ENCODE measurements at regions not wholly inside any gene's neighbourhood (a gene's known extent, or its start where the extent isn't known, plus 50 kb on each side); places are given as distances from the start of the nearest gene placed in this dataset.

DNA sequence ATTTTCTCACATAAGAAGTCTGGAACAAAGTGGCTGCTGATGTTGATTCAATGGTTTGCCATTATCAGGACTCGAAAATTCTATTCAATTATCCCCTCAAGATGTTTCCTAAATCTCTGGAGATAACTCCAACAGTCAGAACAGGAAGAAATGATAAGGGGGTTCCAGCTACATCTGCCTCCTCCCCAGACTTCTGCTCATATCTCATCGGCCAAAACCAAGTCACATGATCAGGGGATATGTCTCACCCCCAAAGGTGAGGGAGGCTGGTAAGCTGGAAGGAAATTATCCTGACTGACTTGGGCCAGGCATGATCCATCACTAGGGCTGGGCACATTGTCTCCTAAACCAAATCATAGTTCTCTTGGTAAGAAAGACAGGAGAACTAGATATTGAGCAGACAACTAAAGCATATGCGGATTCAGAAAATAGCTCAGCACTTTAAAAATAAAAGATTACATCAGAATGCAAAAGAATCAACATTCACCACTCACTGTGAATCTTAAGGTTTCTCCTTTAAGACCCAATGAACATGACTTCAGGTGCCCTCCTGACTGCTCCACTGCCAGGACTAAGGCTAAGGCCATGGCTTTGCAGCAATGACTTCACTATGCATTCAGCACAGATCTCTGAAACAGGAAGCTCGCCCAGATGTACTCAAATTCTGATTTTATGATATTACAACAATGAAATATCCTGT, 306.3 kb downstream of the ENC1 start:
- TF ChIP-seq POLR2A (IDR thresholded peaks at IDR 0.05), result no peak
- TF ChIP-seq, protein P1, sequence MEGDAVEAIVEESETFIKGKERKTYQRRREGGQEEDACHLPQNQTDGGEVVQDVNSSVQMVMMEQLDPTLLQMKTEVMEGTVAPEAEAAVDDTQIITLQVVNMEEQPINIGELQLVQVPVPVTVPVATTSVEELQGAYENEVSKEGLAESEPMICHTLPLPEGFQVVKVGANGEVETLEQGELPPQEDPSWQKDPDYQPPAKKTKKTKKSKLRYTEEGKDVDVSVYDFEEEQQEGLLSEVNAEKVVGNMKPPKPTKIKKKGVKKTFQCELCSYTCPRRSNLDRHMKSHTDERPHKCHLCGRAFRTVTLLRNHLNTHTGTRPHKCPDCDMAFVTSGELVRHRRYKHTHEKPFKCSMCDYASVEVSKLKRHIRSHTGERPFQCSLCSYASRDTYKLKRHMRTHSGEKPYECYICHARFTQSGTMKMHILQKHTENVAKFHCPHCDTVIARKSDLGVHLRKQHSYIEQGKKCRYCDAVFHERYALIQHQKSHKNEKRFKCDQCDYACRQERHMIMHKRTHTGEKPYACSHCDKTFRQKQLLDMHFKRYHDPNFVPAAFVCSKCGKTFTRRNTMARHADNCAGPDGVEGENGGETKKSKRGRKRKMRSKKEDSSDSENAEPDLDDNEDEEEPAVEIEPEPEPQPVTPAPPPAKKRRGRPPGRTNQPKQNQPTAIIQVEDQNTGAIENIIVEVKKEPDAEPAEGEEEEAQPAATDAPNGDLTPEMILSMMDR (IDR thresholded peaks at IDR 0.05), result no peak

All from ovary (tissue), 3 donors.